OCI-LY7 (cell line): ENCODE measurements at regions not wholly inside any gene's neighbourhood (a gene's known extent, or its start where the extent isn't known, plus 50 kb on each side); places are given as distances from the start of the nearest gene placed in this dataset.

ENCODE experiments used
- BruUV-seq: library from RNA; stranded (reverse); fragments of 400-500 nt; replicated peaks from 2 replicates; lab custom pipeline; 2021; lab: Mats Ljungman, UMichigan
- CTCF ChIA-PET: fragments of 300-600 bp; sonication (Branson Sonifier 250); formaldehyde crosslinking; loops from one replicate; lab custom pipeline; 2022; ENCODE audit warnings: antibody characterized with exemption; ENCODE audit not compliant: unreplicated experiment; lab: Charles Lee
- POLR2A ChIA-PET: fragments of 300-600 bp; sonication (Branson Sonifier 250); formaldehyde crosslinking; loops from one replicate; lab custom pipeline; 2022; ENCODE audit warnings: antibody characterized with exemption; lab: Charles Lee
- DNase-seq: peaks from one replicate; pipeline ENCODE4 v3.0.0-alpha.2; 2015; ENCODE audit warnings: low spot score
- H2AFZ ChIP-seq: fragments of 200-600 bp; sonication (generic), shearing (Covaris generic); 2 replicates; pipeline ENCODE4 v1.6.1; 2014; ENCODE audit warnings: mild to moderate bottlenecking, antibody characterized with exemption, low read length, moderate library complexity
- H3K27ac ChIP-seq: fragments of 200-600 bp; sonication (generic); 2 replicates; pipeline ENCODE4 v1.5.1; 2014; ENCODE audit warnings: mixed run types, low read depth, mild to moderate bottlenecking, moderate library complexity, low read length, inconsistent platforms; ENCODE audit not compliant: poor library complexity, severe bottlenecking
- H3K36me3 ChIP-seq: fragments of 200-600 bp; sonication (generic); 2 replicates; pipeline ENCODE4 v1.6.1; 2014; ENCODE audit warnings: mild to moderate bottlenecking, antibody characterized with exemption, low read length, moderate library complexity, mixed read lengths; ENCODE audit not compliant: insufficient read depth
- H3K4me1 ChIP-seq: fragments of 200-600 bp; sonication (generic); 2 replicates; pipeline ENCODE4 v1.5.1; 2014; ENCODE audit warnings: mild to moderate bottlenecking, low read length; ENCODE audit not compliant: insufficient read depth, poor library complexity, severe bottlenecking
- H3K4me2 ChIP-seq: fragments of 200-600 bp; sonication (generic); 2 replicates; pipeline ENCODE4 v1.6.1; 2014; ENCODE audit warnings: mild to moderate bottlenecking, low read length
- H3K4me3 ChIP-seq: fragments of 200-600 bp; sonication (generic); 2 replicates; pipeline ENCODE4 v1.5.1; 2014; ENCODE audit warnings: mild to moderate bottlenecking, low read depth, low read length; ENCODE audit not compliant: poor library complexity, severe bottlenecking
- H3K79me2 ChIP-seq: fragments of 200-600 bp; sonication (generic); 2 replicates; pipeline ENCODE4 v1.6.1; 2016; ENCODE audit warnings: low read depth, mild to moderate bottlenecking, low read length, moderate library complexity, mixed read lengths; ENCODE audit not compliant: insufficient read depth
- H3K9me2 ChIP-seq: fragments of 200-600 bp; sonication (generic); 2 replicates; pipeline ENCODE4 v1.6.1; 2016; ENCODE audit warnings: mild to moderate bottlenecking, low read length, mixed read lengths; ENCODE audit not compliant: insufficient read depth
- H3K9me3 ChIP-seq: fragments of 200-600 bp; sonication (generic); 2 replicates; pipeline ENCODE4 v1.6.1; 2014; ENCODE audit warnings: mild to moderate bottlenecking, mixed run types, low read length, mixed read lengths
- H4K20me1 ChIP-seq: fragments of 200-600 bp; sonication (generic); 2 replicates; pipeline ENCODE4 v1.6.1; 2014; ENCODE audit warnings: mild to moderate bottlenecking, antibody characterized with exemption, low read length, moderate library complexity, mixed read lengths; ENCODE audit not compliant: insufficient read depth
- EZH2phosphoT487 ChIP-seq: fragments of 200-600 bp; sonication (generic); IDR thresholded peaks from 2 replicates; pipeline ENCODE4 v1.6.1; 2018; ENCODE audit warnings: low read depth, borderline replicate concordance, mild to moderate bottlenecking, mixed run types, antibody characterized with exemption, low read length, moderate library complexity, mixed read lengths
- intact Hi-C: fragments of 100-400 bp; cut with micrococcal nuclease; formaldehyde crosslinking; loops from one replicate; pipeline ENCODE4 v1.10.0; 2022; ENCODE audit not compliant: unreplicated experiment
- TF ChIP-seq, protein P1 (sequence below): fragments of 200-600 bp; sonication (generic); conservative IDR thresholded peaks from 2 replicates; pipeline ENCODE4 v1.5.1; 2014; ENCODE audit warnings: mild to moderate bottlenecking, antibody characterized with exemption, low read length, moderate library complexity, mixed read lengths

DNA sequence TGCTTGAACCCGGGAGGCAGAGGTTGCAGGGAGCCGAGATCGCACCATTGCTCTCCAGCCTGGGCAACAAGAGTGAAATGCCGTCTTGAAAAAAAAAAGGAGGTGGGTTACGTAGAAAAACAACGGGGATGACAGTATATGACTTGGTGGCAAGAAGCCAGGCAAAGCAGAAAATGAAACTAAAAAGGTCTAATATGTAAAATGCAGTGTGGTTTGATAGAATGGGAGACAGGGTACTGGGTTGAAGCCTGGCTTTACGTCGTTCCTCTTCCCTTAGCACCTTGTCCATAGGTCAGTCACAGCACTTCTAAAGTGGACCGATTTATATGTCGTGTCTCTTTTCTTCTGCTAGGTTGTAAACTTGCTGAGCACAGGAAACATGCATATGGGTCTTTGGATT, 274.9 kb upstream of the ZC3H12C start:
- POLR2A ChIA-PET = no interaction called here
- Histone ChIP-seq H4K20me1 (no peaks in the 10 kb centered on the region), H2AFZ (no peak overlapping the region), H3K4me1 (no peaks in the 10 kb centered on the region), H3K4me2 (no peak overlapping the region), H3K4me3 (no peak overlapping the region), H3K9me3 (no peaks in the 10 kb centered on the region), H3K27ac (no peak overlapping the region), H3K79me2 (no peaks in the 10 kb centered on the region), H3K36me3 (no peaks in the 10 kb centered on the region), H3K9me2 (no peaks in the 10 kb centered on the region)
- DNase-seq = no peak
- intact Hi-C loops = no loop called here
- CTCF ChIA-PET = no interaction called here
- TF ChIP-seq, protein P1, sequence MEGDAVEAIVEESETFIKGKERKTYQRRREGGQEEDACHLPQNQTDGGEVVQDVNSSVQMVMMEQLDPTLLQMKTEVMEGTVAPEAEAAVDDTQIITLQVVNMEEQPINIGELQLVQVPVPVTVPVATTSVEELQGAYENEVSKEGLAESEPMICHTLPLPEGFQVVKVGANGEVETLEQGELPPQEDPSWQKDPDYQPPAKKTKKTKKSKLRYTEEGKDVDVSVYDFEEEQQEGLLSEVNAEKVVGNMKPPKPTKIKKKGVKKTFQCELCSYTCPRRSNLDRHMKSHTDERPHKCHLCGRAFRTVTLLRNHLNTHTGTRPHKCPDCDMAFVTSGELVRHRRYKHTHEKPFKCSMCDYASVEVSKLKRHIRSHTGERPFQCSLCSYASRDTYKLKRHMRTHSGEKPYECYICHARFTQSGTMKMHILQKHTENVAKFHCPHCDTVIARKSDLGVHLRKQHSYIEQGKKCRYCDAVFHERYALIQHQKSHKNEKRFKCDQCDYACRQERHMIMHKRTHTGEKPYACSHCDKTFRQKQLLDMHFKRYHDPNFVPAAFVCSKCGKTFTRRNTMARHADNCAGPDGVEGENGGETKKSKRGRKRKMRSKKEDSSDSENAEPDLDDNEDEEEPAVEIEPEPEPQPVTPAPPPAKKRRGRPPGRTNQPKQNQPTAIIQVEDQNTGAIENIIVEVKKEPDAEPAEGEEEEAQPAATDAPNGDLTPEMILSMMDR = no peak
- no peak for TF ChIP-seq EZH2phosphoT487
- no TSS peak for BruUV-seq

GRCh38 chr11:109819410-109819809, 273.8 kb upstream of the ZC3H12C start:
- no peak overlapping the region for H2AFZ ChIP-seq
- H3K9me3 ChIP-seq = no peaks in the 10 kb centered on the region
- H3K9me2 ChIP-seq = no peaks in the 10 kb centered on the region
- intact Hi-C loops = no loop called here
- H3K27ac ChIP-seq = no peak overlapping the region
- TF ChIP-seq, protein P1 = no peak
- no peak for TF ChIP-seq EZH2phosphoT487
- POLR2A ChIA-PET = no interaction called here
- no peak for DNase-seq
- H3K36me3 ChIP-seq = no peaks in the 10 kb centered on the region
- no peak overlapping the region for H3K4me3 ChIP-seq
- H3K4me1 ChIP-seq = no peaks in the 10 kb centered on the region
- H3K79me2 ChIP-seq = no peaks in the 10 kb centered on the region
- no peak overlapping the region for H3K4me2 ChIP-seq
- CTCF ChIA-PET = no interaction called here
- no peaks in the 10 kb centered on the region for H4K20me1 ChIP-seq
- no TSS peak for BruUV-seq

GRCh38 chr11:109821511-109821910, 271.7 kb upstream of the ZC3H12C start:
- Histone ChIP-seq H3K79me2 (no peaks in the 10 kb centered on the region), H3K4me3 (no peak overlapping the region), H2AFZ (no peak overlapping the region), H3K4me1 (no peaks in the 10 kb centered on the region), H3K9me2 (no peaks in the 10 kb centered on the region), H3K4me2 (no peak overlapping the region), H3K9me3 (no peaks in the 10 kb centered on the region), H3K36me3 (no peaks in the 10 kb centered on the region), H3K27ac (no peak overlapping the region), H4K20me1 (no peaks in the 10 kb centered on the region)
- POLR2A ChIA-PET = no interaction called here
- DNase-seq = no peak
- no TSS peak for BruUV-seq
- no peak for TF ChIP-seq EZH2phosphoT487
- TF ChIP-seq, protein P1 = no peak
- intact Hi-C loops = no loop called here
- CTCF ChIA-PET = no interaction called here
